ENCODE measurements at regions not wholly inside any gene's neighbourhood (a gene's known extent, or its start where the extent isn't known, plus 50 kb on each side); places are given as distances from the start of the nearest gene placed in this dataset.

DNA sequence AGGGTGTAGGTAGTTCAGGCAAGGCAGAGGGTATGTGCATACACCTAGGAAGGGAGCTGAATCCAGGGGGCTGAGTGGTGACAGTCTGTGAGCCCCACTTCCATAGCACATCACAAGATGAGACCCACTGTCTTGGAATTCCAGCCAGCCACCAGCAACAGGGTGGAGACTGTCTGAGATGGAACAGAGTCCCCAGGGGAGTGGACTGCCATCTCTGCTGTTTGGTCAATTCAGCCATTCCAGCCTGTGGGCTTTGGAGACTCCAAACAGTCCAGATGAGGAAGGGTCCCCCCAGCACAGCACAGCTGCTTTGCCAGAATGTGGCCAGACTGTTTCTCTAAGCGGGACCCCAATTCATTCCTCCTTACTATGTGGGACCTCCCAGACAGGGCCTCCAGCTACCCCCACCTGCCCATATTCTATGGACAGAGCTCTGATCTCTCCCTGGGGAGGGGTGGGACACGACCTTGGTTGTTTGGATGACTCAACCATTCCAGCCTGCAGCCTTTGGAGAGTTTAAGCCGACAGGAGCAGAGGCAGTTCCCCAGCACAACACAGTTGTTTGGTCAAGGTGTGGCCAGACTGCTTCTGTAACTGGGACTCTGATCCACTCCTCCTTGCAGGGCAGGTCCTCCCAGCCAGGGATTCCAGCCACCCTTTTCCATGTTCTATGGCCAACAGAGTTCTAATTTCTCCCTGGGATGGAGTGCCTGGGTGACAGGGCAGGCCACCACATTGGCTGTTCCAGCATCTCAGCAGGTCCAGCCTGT, 178.0 kb downstream of the RND3 start:
- no peak for ATAC-seq (replicated peaks)
- Mint-ChIP-seq H3K36me3 (no peaks in the 10 kb centered on the region), H3K9me3 (peaks cover 13 to 26% of the 10 kb centered on the region in 2 donors), H3K4me1 (no peaks in the 10 kb centered on the region), H3K27ac (no peak overlapping the region), H3K4me3 (no peak overlapping the region), H3K27me3 (no peaks in the 10 kb centered on the region)
- DNase-seq, result no peak

DNA sequence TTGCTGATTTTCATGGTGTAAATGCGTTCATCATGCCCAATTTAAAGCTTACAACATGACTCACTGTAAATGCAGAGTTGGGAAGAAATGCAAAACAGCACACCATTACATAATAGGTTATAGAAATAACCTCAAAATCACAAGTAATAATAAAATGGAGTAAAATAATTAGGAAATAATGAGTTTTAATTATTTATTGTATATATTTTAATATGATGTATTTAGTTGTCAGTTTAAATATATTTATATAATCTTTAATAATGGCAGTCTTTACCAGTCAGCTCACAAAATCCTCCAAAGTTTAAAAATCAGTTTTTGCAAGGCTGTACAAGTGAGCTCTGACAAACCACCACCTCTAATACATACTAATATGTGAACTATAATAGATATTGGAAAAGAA, 180.2 kb downstream of the RND3 start:
- DNase-seq (no peak), ATAC-seq (replicated peaks) (no peak)
- peaks cover 19 to 20% of the 10 kb centered on the region in 2 donors for H3K9me3 Mint-ChIP-seq
- no peaks in the 10 kb centered on the region for H3K27me3 Mint-ChIP-seq
- H3K4me3 Mint-ChIP-seq, result no peak overlapping the region
- H3K4me1 Mint-ChIP-seq, result no peaks in the 10 kb centered on the region
- H3K27ac Mint-ChIP-seq, result no peak overlapping the region
- H3K36me3 Mint-ChIP-seq, result no peaks in the 10 kb centered on the region

DNA sequence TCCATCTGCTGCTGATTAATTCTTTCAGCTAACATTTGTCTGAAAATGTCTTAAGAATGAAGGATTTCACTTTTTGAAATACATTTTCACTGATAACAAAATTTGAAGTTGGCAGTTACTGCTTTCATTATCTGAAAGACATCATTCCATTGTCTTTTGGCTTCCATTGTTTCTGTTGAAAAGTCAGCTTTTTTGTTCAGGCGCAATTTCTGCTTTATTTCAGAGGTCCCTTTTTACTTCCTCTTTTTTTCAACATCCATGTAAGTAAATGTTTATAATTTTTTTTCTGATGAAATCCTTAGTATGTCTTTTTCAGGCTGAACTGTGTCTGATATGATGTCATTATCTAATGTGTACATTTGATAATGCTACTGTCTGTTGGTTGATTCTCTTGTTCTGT, 184.2 kb downstream of the RND3 start:
- H3K4me1 Mint-ChIP-seq, result no peaks in the 10 kb centered on the region
- H3K9me3 Mint-ChIP-seq, result peaks cover 8 to 12% of the 10 kb centered on the region in 2 donors
- H3K27ac Mint-ChIP-seq, result no peak overlapping the region
- H3K27me3 Mint-ChIP-seq, result no peaks in the 10 kb centered on the region
- DNase-seq, result no peak
- no peak overlapping the region for H3K4me3 Mint-ChIP-seq
- ATAC-seq (replicated peaks), result no peak
- no peaks in the 10 kb centered on the region for H3K36me3 Mint-ChIP-seq

DNA sequence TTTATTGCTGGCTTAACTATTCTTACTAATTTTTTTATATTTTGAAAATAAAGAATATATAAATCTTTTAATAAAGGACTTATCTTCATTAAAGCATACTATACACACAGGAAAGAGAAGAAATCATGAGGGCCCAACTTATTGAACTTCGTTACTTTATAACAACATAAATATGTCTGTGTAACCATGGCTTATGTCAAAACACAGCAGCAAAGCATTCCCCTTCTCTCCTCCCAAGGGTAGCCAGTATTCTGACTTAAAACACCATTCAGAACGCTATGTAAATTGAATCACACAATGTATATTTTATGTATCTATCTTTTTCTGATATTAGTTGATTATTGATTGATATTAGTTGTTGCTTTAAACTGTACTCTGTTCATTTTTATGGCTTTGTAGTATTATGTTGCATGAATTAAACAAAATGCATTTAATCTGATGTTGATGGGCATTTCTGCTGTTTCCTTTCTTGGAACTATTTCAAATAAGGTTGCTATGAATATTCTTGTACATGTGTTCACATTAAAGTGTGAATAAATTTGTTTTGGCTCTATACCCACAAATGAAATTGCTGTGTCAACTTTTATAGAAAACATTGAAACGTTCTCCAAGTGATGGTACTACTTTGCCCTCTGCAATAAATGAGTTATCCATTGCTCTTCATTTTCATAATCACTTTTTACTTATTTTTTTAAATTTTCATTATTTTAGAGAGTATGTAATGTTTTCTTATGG, 188.7 kb downstream of the RND3 start:
- no peaks in the 10 kb centered on the region for H3K36me3 Mint-ChIP-seq
- no peak overlapping the region for H3K27ac Mint-ChIP-seq
- DNase-seq (no peak), ATAC-seq (replicated peaks) (no peak)
- no peaks in the 10 kb centered on the region for H3K27me3 Mint-ChIP-seq
- H3K4me3 Mint-ChIP-seq, result no peak overlapping the region
- peaks cover 5 to 12% of the 10 kb centered on the region in 2 donors for H3K9me3 Mint-ChIP-seq
- H3K4me1 Mint-ChIP-seq, result no peaks in the 10 kb centered on the region

DNA sequence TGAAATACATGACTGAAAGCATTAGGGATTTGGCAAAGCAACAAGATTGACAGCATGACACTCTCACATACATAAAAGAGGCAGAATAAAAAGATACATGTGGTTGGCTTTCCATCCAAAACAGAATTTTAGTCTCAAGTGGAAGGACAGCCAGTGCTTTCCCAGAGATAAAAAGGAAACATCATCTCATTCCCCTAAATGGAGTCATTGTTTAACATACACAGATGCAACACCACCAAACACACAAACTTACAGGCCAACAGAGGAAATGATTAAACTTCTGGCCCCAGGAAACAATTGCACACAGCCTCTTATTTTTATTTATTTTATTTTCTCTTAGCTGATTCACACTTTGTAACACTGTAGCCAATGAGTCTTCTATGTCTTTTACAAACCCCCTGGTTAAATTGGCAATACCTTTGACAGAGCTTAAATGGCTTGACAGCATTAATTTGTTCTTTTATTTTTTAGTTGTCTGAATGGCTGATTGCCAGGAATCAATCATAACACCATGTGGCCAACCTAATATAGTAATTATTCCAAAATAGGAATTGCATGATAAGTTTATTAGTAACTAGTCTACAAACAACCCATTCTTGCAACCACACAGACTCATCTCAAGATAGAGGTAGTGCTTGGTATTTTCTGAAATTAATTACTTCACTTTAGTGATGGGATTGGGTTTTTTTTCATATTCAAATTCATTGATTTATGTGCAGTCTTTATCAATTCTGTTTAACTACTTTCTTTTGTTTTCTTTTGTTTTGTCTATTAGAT, 190.5 kb downstream of the RND3 start:
- Mint-ChIP-seq H3K4me1 (no peaks in the 10 kb centered on the region), H3K4me3 (no peak overlapping the region), H3K36me3 (no peaks in the 10 kb centered on the region), H3K9me3 (peaks cover 1 to 4% of the 10 kb centered on the region in 2 donors), H3K27me3 (no peaks in the 10 kb centered on the region), H3K27ac (no peak overlapping the region)
- DNase-seq (no peak), ATAC-seq (replicated peaks) (no peak)

DNA sequence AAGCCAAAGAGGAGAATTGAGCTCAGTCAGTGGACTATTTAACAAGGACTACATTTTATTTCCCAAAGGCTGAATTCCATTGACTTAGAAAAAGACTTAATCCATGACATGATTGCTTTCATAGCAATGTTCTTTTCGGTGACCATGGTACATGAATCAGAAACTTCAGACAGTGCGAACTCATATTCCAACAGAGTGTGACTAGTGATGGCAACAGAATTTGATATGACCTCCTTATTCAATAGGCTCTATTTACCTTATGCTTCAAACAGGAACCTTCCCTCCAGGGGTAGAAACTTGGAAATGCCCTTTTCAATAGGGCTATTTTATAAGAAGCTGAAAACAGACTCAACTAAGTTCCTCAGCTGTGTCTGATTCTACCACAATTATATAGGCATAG, 191.9 kb downstream of the RND3 start:
- Mint-ChIP-seq H3K4me1 (no peaks in the 10 kb centered on the region), H3K9me3 (peaks cover 1 to 4% of the 10 kb centered on the region in 2 donors), H3K27ac (no peak overlapping the region), H3K36me3 (no peaks in the 10 kb centered on the region), H3K27me3 (no peaks in the 10 kb centered on the region), H3K4me3 (no peak overlapping the region)
- DNase-seq (no peak), ATAC-seq (replicated peaks) (no peak)

DNA sequence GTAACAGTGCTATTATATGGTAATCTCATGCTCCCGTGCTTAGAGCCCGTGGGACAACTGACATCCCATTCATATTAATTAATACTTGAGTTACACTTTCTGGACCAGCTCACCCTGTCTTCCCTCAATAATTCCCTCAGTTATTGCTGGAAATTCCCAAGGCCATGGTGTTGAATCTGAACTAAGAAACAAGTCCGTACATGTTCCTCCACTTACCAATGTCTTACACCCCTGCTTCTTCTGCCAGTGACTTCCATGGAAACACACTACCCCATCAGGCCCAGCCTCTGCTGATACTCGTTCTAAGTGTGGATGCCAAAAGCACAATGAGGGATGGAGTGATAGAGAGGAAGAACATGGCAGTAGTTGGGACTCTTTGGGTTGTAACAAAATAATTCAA, 193.7 kb downstream of the RND3 start:
- ATAC-seq (replicated peaks) (no peak), DNase-seq (no peak)
- Mint-ChIP-seq H3K4me1 (no peaks in the 10 kb centered on the region), H3K36me3 (no peaks in the 10 kb centered on the region), H3K27me3 (no peaks in the 10 kb centered on the region), H3K4me3 (no peak overlapping the region), H3K27ac (no peak overlapping the region), H3K9me3 (peaks cover 0 to 1% of the 10 kb centered on the region in 2 donors)

DNA sequence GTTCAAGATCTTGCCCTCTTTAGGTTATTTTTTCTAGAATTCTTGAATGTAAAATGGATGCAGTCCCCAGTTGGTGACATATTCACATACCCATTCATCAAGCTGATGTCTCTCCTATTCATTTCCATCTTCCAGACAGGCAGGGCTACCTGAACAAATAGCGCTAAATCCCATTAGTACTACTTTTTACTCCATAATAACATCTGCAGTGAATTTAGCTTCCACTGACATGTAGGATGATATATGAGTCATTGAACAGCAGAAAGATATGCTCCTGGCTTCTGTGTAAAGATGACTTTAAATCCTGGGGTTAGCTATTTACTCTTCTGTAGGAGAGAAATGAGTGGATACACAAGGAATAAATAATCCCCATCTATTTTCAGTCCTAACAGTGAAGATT, 194.7 kb downstream of the RND3 start:
- no peak overlapping the region for H3K27ac Mint-ChIP-seq
- no peak overlapping the region for H3K4me3 Mint-ChIP-seq
- H3K4me1 Mint-ChIP-seq, result no peaks in the 10 kb centered on the region
- ATAC-seq (replicated peaks) (no peak), DNase-seq (no peak)
- H3K36me3 Mint-ChIP-seq, result no peaks in the 10 kb centered on the region
- H3K27me3 Mint-ChIP-seq, result no peaks in the 10 kb centered on the region
- H3K9me3 Mint-ChIP-seq, result peaks cover 0 to 4% of the 10 kb centered on the region in 2 donors

DNA sequence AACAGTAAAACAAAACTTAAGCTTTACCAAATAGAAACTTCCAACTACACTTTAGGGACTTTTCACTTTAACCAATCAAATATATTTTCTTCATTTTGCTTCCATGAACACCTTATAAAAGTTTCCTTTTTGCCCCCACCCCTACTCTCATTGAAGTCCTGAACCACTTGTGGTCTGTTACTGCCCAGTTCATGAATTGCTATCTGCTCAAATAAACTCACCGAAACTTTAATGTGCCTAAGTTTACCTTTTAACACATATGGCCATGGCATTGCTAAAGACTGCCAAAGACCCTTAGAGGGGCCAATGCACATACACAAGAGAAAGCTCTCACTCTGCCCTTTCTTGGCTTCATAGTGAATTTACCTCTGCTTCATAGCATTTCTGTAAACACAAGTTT, 195.3 kb downstream of the RND3 start:
- Mint-ChIP-seq H3K27ac (no peak overlapping the region), H3K9me3 (peaks cover 0 to 4% of the 10 kb centered on the region in 2 donors), H3K36me3 (no peaks in the 10 kb centered on the region), H3K4me1 (no peaks in the 10 kb centered on the region), H3K4me3 (no peak overlapping the region), H3K27me3 (no peaks in the 10 kb centered on the region)
- no peak for DNase-seq
- ATAC-seq (replicated peaks), result no peak

DNA sequence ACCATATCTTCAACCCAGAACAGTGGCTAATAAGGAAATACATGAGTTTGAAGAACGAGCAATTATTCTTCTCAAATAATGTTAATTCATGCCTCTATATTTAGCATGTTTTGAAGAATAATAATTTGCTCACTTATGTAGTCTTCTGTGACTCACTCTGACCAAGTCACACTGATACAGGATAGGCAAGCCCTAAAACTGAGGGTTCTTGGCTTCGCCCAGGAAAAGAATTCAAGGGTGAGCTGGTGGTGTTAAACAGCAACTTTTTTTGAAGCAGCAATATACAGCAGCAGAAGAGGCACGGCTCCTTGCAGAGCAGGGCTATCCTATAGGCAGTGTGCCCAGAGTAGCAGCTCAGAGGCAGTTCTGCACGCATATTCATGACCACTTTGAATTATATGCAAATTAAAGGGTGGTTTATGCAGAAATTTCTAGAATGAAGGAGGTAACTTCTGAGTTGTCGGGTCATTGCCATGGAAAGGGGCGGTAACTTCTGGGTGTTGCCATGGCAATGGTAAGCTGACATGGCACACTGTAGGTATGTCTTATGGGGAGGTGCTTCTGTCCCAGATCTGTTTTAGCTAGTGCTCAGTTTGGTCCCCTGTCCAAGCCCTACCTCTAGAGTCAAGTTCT, 200.6 kb downstream of the RND3 start:
- no peaks in the 10 kb centered on the region for H3K4me1 Mint-ChIP-seq
- H3K36me3 Mint-ChIP-seq, result no peaks in the 10 kb centered on the region
- H3K9me3 Mint-ChIP-seq, result peaks cover 3 to 4% of the 10 kb centered on the region in 2 donors
- no peak overlapping the region for H3K4me3 Mint-ChIP-seq
- no peak for DNase-seq
- no peaks in the 10 kb centered on the region for H3K27me3 Mint-ChIP-seq
- H3K27ac Mint-ChIP-seq, result no peak overlapping the region
- ATAC-seq (replicated peaks), result no peak

DNA sequence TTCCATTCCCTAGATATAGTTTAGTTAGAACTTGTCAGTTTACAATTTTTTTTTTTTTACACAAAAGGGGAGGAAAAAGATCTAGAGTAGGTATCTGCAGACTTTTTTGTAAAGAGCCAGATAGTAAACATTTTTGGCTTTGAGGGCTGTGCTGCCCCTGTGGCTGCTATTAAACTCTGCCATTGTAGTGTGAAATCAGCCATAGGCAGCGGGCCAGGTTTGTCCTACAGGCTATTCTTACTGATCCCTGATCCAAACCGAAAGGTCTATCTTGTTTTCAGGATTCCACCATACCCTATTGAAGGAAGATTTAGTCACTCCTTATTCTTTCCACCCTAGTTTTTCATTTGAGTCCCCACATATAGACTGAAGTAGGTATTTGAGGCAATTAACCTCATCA, 203.4 kb downstream of the RND3 start:
- Mint-ChIP-seq H3K27me3 (no peaks in the 10 kb centered on the region), H3K4me1 (no peaks in the 10 kb centered on the region), H3K36me3 (no peaks in the 10 kb centered on the region), H3K27ac (no peak overlapping the region), H3K9me3 (peaks cover 4 to 7% of the 10 kb centered on the region in 2 donors), H3K4me3 (no peak overlapping the region)
- ATAC-seq (replicated peaks), result no peak
- DNase-seq, result no peak

DNA sequence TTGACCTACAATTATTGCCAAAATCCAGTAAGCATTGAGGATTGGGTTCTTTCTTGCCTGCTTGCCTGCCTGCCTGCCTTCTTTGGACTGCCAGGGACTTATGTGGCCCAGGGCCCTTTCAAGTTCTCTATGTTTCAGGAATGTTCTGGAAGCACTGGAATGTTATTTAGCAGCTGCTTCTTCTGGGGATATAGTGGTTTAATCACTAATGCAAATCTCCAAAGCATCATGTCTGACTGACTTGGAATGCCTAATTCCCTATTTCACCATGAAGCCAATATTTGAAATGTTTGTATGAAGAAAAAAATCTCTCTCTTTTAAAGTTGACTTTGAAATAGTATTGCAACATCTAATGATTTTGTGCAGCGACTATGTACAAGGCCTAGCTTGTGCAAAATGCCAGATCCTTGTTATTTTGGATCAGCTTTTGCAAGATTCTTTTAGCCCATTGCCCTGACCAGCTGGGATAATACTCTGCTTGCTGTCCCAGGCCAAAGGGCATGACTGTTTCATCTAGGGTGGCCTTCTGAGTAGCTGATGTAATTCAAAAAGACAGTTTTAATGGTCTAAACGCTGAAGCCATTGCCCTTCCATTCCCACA, 204.6 kb downstream of the RND3 start:
- ATAC-seq (replicated peaks) (no peak), DNase-seq (no peak)
- Mint-ChIP-seq H3K4me1 (no peaks in the 10 kb centered on the region), H3K36me3 (no peaks in the 10 kb centered on the region), H3K9me3 (peaks cover 5 to 8% of the 10 kb centered on the region in 2 donors), H3K27me3 (no peaks in the 10 kb centered on the region), H3K4me3 (no peak overlapping the region), H3K27ac (no peak overlapping the region)

DNA sequence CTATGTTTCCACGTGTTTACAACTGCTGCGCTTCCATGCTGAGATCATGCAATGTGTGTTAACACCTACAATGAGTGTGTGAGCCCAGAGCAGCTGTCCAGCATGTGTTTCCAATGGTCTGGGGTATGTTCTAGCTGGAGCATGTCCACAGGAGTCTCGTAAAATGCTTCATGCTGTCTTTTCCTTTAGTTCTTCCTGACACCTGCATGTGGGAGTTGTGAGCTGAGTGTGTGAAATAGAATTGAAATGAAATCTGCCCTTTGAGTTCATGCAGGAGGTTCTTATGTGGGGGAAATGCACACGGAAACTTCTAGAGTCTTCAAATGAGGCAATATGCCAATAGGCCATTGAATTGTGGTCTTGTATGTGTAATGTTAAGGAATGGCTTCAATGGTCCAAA, 205.1 kb downstream of the RND3 start:
- ATAC-seq (replicated peaks), result no peak
- no peak overlapping the region for H3K27ac Mint-ChIP-seq
- no peaks in the 10 kb centered on the region for H3K27me3 Mint-ChIP-seq
- H3K4me1 Mint-ChIP-seq, result no peaks in the 10 kb centered on the region
- DNase-seq, result no peak
- H3K36me3 Mint-ChIP-seq, result no peaks in the 10 kb centered on the region
- H3K4me3 Mint-ChIP-seq, result no peak overlapping the region
- H3K9me3 Mint-ChIP-seq, result peaks cover 7 to 10% of the 10 kb centered on the region in 2 donors

DNA sequence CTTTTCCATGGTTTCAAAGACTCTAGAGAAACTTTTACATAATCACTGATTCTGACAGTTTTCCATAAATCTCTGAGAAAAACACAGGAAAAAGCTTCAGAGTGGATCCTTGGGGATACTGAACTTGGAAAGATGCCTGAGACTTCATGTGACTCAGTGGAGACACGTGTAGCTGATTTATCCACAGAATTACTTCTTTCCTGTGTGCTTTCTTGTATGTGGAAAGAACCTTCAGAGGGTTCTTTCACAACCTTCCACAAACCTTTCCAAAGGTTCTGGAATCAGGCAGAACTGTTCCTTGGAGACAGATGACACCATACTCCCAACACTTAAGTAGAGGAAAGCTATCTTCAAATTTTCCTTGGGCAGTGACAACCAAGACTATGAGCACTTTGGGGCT, 207.2 kb downstream of the RND3 start:
- no peaks in the 10 kb centered on the region for H3K4me1 Mint-ChIP-seq
- H3K27me3 Mint-ChIP-seq, result no peaks in the 10 kb centered on the region
- H3K4me3 Mint-ChIP-seq, result no peak overlapping the region
- DNase-seq (no peak), ATAC-seq (replicated peaks) (no peak)
- H3K27ac Mint-ChIP-seq, result no peak overlapping the region
- no peaks in the 10 kb centered on the region for H3K36me3 Mint-ChIP-seq
- peaks cover 14 to 16% of the 10 kb centered on the region in 2 donors for H3K9me3 Mint-ChIP-seq

Measured in stimulated activated naive B cell treated with anti-CD40 and anti-IgM and Interleukin-4, amounts not matched to agents 10 μg/mL and 1 μg/mL and 100 μg/mL, for 72 hours (primary cell).